ENCODE measurements at regions not wholly inside any gene's neighbourhood (a gene's known extent, or its start where the extent isn't known, plus 50 kb on each side); places are given as distances from the start of the nearest gene placed in this dataset.

GRCh38 chr7:48703466-48703865 is 220.9 kb upstream of the CDC14C start:
- DNase-seq (ENCODE audit: low read depth in 2 of 2): no peak
- H3K4me3 ChIP-seq (replicated peaks in 1 of 2; ENCODE audit: low read depth in 2 of 2, low read length in 2 of 2): no peak overlapping the region
- TF ChIP-seq, protein P1, sequence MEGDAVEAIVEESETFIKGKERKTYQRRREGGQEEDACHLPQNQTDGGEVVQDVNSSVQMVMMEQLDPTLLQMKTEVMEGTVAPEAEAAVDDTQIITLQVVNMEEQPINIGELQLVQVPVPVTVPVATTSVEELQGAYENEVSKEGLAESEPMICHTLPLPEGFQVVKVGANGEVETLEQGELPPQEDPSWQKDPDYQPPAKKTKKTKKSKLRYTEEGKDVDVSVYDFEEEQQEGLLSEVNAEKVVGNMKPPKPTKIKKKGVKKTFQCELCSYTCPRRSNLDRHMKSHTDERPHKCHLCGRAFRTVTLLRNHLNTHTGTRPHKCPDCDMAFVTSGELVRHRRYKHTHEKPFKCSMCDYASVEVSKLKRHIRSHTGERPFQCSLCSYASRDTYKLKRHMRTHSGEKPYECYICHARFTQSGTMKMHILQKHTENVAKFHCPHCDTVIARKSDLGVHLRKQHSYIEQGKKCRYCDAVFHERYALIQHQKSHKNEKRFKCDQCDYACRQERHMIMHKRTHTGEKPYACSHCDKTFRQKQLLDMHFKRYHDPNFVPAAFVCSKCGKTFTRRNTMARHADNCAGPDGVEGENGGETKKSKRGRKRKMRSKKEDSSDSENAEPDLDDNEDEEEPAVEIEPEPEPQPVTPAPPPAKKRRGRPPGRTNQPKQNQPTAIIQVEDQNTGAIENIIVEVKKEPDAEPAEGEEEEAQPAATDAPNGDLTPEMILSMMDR (IDR thresholded peaks at IDR 0.05; ENCODE audit: low read depth, low read length): no peak

GRCh38 chr7:48708122-48708521 is 216.2 kb upstream of the CDC14C start:
- H3K4me3 ChIP-seq (replicated peaks in 1 of 2; ENCODE audit: low read depth in 2 of 2, low read length in 2 of 2): no peak overlapping the region
- no peak for DNase-seq (ENCODE audit: low read depth in 2 of 2)
- TF ChIP-seq, protein P1 (IDR thresholded peaks at IDR 0.05; ENCODE audit: low read depth, low read length): no peak

DNA sequence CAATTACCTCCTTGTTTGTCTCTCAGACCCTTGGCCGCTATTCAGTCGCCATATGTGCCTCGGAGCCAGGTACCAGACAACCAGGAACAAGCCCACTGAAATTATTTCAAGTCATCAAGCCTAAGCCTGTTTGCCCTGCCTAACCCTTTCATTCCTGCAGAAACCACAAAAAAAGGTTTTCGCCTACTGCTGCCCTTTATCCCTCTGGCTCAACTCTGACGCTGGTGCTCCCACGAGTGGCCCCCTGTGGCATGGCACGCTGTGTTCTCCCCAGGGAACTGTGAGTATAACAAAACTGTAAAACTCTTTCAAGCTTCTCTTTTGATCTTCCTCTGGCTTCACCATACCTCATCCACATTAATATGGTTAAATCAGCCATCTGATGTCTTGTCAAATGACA is 215.7 kb upstream of the CDC14C start:
- H3K4me3 ChIP-seq (replicated peaks in 1 of 2; ENCODE audit: low read depth in 2 of 2, low read length in 2 of 2): no peak overlapping the region
- TF ChIP-seq, protein P1 (IDR thresholded peaks at IDR 0.05; ENCODE audit: low read depth, low read length): no peak
- DNase-seq (ENCODE audit: low read depth in 2 of 2): no peak

- no peak overlapping the region for H3K4me3 ChIP-seq (replicated peaks in 1 of 2; ENCODE audit: low read depth in 2 of 2, low read length in 2 of 2)
- no peak for DNase-seq (ENCODE audit: low read depth in 2 of 2)
- TF ChIP-seq, protein P1 (IDR thresholded peaks at IDR 0.05; ENCODE audit: low read depth, low read length): no peak
Observed at GRCh38 chr7:48710995-48711394, 213.4 kb upstream of the CDC14C start.

DNA sequence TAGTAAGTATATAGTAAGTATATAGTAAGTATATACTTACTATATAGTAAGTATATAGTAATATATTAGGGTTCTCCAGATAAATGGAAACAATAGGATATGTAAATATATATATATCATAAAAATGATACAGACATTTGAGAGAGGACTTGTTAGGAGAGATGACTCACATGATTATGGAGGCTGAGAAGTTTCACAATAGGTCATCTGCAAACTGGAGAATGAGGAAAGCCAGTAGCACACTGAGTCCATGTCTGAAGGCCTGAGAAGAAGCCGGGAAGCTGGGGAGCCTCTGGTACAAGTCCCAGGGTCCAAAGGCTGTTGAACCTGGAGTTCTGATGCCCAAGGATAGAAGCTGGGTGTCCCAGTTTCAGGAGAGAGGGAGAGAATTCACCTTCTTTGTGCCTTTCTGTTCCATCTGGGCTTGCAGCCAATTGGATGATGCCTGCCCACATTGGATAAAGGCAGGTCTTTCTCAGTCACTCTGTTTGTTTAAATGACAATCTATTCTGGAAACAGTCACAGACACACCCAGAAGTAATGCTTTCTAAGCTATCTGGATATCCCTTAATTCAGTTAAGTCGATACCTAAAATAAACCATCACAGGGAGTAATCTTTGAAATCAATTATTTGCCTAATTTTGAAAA is 205.5 kb upstream of the CDC14C start:
- TF ChIP-seq, protein P1 (IDR thresholded peaks at IDR 0.05; ENCODE audit: low read depth, low read length): no peak
- DNase-seq (ENCODE audit: low read depth in 2 of 2): no peak

GRCh38 chr7:48728799-48729198 is 195.5 kb upstream of the CDC14C start:
- TF ChIP-seq, protein P1 (IDR thresholded peaks at IDR 0.05; ENCODE audit: low read depth, low read length): no peak
- no peak for DNase-seq (ENCODE audit: low read depth in 2 of 2)
- H3K4me3 ChIP-seq (replicated peaks in 1 of 2; ENCODE audit: low read depth in 2 of 2, low read length in 2 of 2): no peak overlapping the region

More for the DNA sequence above, 205.5 kb upstream of the CDC14C start:
- H3K4me3 ChIP-seq (replicated peaks in 1 of 2; ENCODE audit: low read depth in 2 of 2, low read length in 2 of 2): no peak overlapping the region
